ENCODE measurements at regions not wholly inside any gene's neighbourhood (a gene's known extent, or its start where the extent isn't known, plus 50 kb on each side); places are given as distances from the start of the nearest gene placed in this dataset.

GRCh38 chr4:160182727-160183126 is 1079.8 kb downstream of the RAPGEF2 start (continued):
- TF ChIP-seq ZBTB4 (CRISPR knock-in tag; IDR thresholded peaks at IDR 0.05) (no peak), PAX8 (IDR thresholded peaks at IDR 0.05) (no peak), ZNF384 (IDR thresholded peaks at IDR 0.05; ENCODE audit: borderline replicate concordance, low read depth, low read length) (no peak), RBBP5 (conservative IDR thresholded peaks at IDR 0.05) (no peak), EP300 (IDR thresholded peaks at IDR 0.05; ENCODE audit: borderline replicate concordance in 1 of 2, control insufficient read depth in 1 of 2, low read depth in 2 of 2, low read length in 2 of 2) (no peak), BMI1 (IDR thresholded peaks at IDR 0.05; ENCODE audit: borderline replicate concordance) (no peak), TBL1XR1 (IDR thresholded peaks at IDR 0.05; ENCODE audit: low read depth, low read length) (no peak), NRF1 (conservative IDR thresholded peaks at IDR 0.05; ENCODE audit: low read depth, low read length) (no peak), ZSCAN29 (IDR thresholded peaks at IDR 0.05) (no peak)
- TF ChIP-seq, protein P1, sequence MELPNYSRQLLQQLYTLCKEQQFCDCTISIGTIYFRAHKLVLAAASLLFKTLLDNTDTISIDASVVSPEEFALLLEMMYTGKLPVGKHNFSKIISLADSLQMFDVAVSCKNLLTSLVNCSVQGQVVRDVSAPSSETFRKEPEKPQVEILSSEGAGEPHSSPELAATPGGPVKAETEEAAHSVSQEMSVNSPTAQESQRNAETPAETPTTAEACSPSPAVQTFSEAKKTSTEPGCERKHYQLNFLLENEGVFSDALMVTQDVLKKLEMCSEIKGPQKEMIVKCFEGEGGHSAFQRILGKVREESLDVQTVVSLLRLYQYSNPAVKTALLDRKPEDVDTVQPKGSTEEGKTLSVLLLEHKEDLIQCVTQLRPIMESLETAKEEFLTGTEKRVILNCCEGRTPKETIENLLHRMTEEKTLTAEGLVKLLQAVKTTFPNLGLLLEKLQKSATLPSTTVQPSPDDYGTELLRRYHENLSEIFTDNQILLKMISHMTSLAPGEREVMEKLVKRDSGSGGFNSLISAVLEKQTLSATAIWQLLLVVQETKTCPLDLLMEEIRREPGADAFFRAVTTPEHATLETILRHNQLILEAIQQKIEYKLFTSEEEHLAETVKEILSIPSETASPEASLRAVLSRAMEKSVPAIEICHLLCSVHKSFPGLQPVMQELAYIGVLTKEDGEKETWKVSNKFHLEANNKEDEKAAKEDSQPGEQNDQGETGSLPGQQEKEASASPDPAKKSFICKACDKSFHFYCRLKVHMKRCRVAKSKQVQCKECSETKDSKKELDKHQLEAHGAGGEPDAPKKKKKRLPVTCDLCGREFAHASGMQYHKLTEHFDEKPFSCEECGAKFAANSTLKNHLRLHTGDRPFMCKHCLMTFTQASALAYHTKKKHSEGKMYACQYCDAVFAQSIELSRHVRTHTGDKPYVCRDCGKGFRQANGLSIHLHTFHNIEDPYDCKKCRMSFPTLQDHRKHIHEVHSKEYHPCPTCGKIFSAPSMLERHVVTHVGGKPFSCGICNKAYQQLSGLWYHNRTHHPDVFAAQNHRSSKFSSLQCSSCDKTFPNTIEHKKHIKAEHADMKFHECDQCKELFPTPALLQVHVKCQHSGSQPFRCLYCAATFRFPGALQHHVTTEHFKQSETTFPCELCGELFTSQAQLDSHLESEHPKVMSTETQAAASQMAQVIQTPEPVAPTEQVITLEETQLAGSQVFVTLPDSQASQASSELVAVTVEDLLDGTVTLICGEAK (IDR thresholded peaks at IDR 0.05; ENCODE audit: borderline replicate concordance), result no peak
